Liver (tissue), 8 donors: ENCODE measurements at regions not wholly inside any gene's neighbourhood (a gene's known extent, or its start where the extent isn't known, plus 50 kb on each side); places are given as distances from the start of the nearest gene placed in this dataset.

Experiments used
- DNase-seq: peaks from one replicate; pipeline ENCODE4 v3.0.0-alpha.2; 2017; ENCODE audit warnings: low spot score
- H3K27ac ChIP-seq, 2 donors: one replicate each; pipeline ENCODE4 v1.7.0; 2013; ENCODE audit warnings: inconsistent platforms in 2 of 2, low read length in 2 of 2, control low read depth in 1 of 2, low read depth in 1 of 2, mild to moderate bottlenecking in 1 of 2
- H3K27me3 ChIP-seq, 4 donors: one replicate each; pipeline versions ENCODE4 v1.6.1 to v1.7.0; 2013; ENCODE audit warnings: low read length in 3 of 4, inconsistent platforms in 1 of 4, mild to moderate bottlenecking in 1 of 4, moderate library complexity in 1 of 4; ENCODE audit not compliant: control insufficient read depth in 4 of 4, insufficient read depth in 4 of 4
- H3K36me3 ChIP-seq, 4 donors: one replicate each; pipeline versions ENCODE4 v1.6.1 to v1.7.0; 2013; ENCODE audit warnings: low read length in 3 of 4, mild to moderate bottlenecking in 3 of 4, low read depth in 1 of 4, moderate library complexity in 1 of 4; ENCODE audit not compliant: control insufficient read depth in 4 of 4, insufficient read depth in 3 of 4
- H3K4me1 ChIP-seq, 4 donors: one replicate each; pipeline versions ENCODE4 v1.6.1 to v1.7.0; 2013; ENCODE audit warnings: low read length in 3 of 4, mild to moderate bottlenecking in 3 of 4, moderate library complexity in 1 of 4; ENCODE audit not compliant: control insufficient read depth in 4 of 4, insufficient read depth in 4 of 4
- H3K4me3 ChIP-seq, 3 donors: one replicate each; pipeline versions ENCODE4 v1.6.1 to v1.7.0; 2013; ENCODE audit warnings: low read length in 3 of 3, control low read depth in 1 of 3, low read depth in 1 of 3, mild to moderate bottlenecking in 1 of 3
- H3K9ac ChIP-seq, 2 donors: one replicate each; pipeline ENCODE4 v1.7.0; 2013; ENCODE audit warnings: low read length in 2 of 2, mild to moderate bottlenecking in 2 of 2, moderate library complexity in 2 of 2, control low read depth in 1 of 2, low read depth in 1 of 2
- H3K9me3 ChIP-seq, 4 donors: one replicate each; pipeline versions ENCODE4 v1.6.1 to v1.7.0; 2013; ENCODE audit warnings: low read length in 3 of 4; ENCODE audit not compliant: control insufficient read depth in 4 of 4
- ATF3 ChIP-seq: IDR thresholded peaks from 2 replicates; pipeline ENCODE4 v1.6.1; 2016; ENCODE audit warnings: antibody characterized with exemption
- CTCF ChIP-seq: fragments of 150-350 bp; IDR thresholded peaks from 2 replicates; pipeline ENCODE4 v1.5.1; 2017; ENCODE audit warnings: improper control_type of control experiment, low read depth, low read length; ENCODE audit not compliant: missing input control
- FOXA1 ChIP-seq: IDR thresholded peaks from 2 replicates; pipeline ENCODE4 v1.6.1; 2016; ENCODE audit warnings: antibody characterized with exemption
- FOXA2 ChIP-seq: IDR thresholded peaks from 2 replicates; pipeline ENCODE4 v1.6.1; 2016; ENCODE audit warnings: antibody characterized with exemption
- HNF4A ChIP-seq, 2 donors: conservative IDR thresholded peaks; 2 replicates each; pipeline ENCODE4 v1.6.1; 2016; ENCODE audit warnings: antibody characterized with exemption in 2 of 2, mild to moderate bottlenecking in 2 of 2
- HNF4G ChIP-seq: IDR thresholded peaks from 2 replicates; pipeline ENCODE4 v1.6.1; 2016; ENCODE audit warnings: antibody characterized with exemption
- MAX ChIP-seq: IDR thresholded peaks from 2 replicates; pipeline ENCODE4 v1.6.1; 2016; ENCODE audit warnings: antibody characterized with exemption
- NR2F2 ChIP-seq: IDR thresholded peaks from 2 replicates; pipeline ENCODE4 v1.6.1; 2016; ENCODE audit warnings: antibody characterized with exemption
- RAD21 ChIP-seq, 2 donors: IDR thresholded peaks; 2 replicates each; pipeline ENCODE4 v1.6.1; 2016; ENCODE audit warnings: antibody characterized with exemption in 2 of 2, mild to moderate bottlenecking in 2 of 2
- REST ChIP-seq: IDR thresholded peaks from 2 replicates; pipeline ENCODE4 v1.6.1; 2016; ENCODE audit warnings: antibody characterized with exemption, mild to moderate bottlenecking
- RXRA ChIP-seq, 2 donors: IDR thresholded peaks; 2 replicates each; pipeline ENCODE4 v1.6.1; 2017 to 2018; ENCODE audit warnings: antibody characterized with exemption in 2 of 2, mild to moderate bottlenecking in 1 of 2
- SP1 ChIP-seq: IDR thresholded peaks from 2 replicates; pipeline ENCODE4 v1.6.1; 2018; ENCODE audit warnings: antibody characterized with exemption, mild to moderate bottlenecking
- TAF1 ChIP-seq: conservative IDR thresholded peaks from 2 replicates; pipeline ENCODE4 v1.6.1; 2016; ENCODE audit warnings: antibody characterized with exemption, mild to moderate bottlenecking
- YY1 ChIP-seq: IDR thresholded peaks from 2 replicates; pipeline ENCODE4 v1.6.1; 2016; ENCODE audit warnings: antibody characterized with exemption, mild to moderate bottlenecking
- ZBTB33 ChIP-seq: IDR thresholded peaks from 2 replicates; pipeline ENCODE4 v1.6.1; 2016; ENCODE audit warnings: antibody characterized with exemption
- WGBS: extraction: QIAGEN DNeasy Blood & Tissue Kit; methylation state at CpG from one replicate; pipeline ENCODE4 v1.1.7; 2013; 5-methylcytosine and 5-hydroxymethylcytosine counted together
- donor health status: healthy.
- donor health status: healthy.
- donor health status: healthy.
- donor health status: healthy.
- donor health status: healthy.

GRCh38 chr10:23955456-23956225 lies 253.3 kb upstream of the KIAA1217 start (continued):
- TF ChIP-seq ZBTB33, result no peak
- no peak for TF ChIP-seq FOXA1
- no peak for TF ChIP-seq REST

GRCh38 chr10:23965123-23965522 lies 243.8 kb upstream of the KIAA1217 start:
- DNase-seq, result no peak
- Histone ChIP-seq H3K9ac (no peak overlapping the region), H3K27ac (no peak overlapping the region), H3K9me3 (no peaks in the 10 kb centered on the region), H3K4me1 (no peaks in the 10 kb centered on the region), H3K4me3 (no peak overlapping the region), H3K36me3 (no peaks in the 10 kb centered on the region), H3K27me3 (no peaks in the 10 kb centered on the region)
- WGBS, result 74% methylated on average over 5 of the region's 5 CpGs
- no peak for TF ChIP-seq FOXA2
- no peak for TF ChIP-seq SP1
- no peak for TF ChIP-seq ATF3
- TF ChIP-seq REST, result no peak
- no peak for TF ChIP-seq NR2F2

- Histone ChIP-seq H3K4me1 (no peaks in the 10 kb centered on the region), H3K9ac (no peak overlapping the region), H3K4me3 (no peak overlapping the region), H3K27ac (no peak overlapping the region), H3K27me3 (no peaks in the 10 kb centered on the region), H3K36me3 (no peaks in the 10 kb centered on the region), H3K9me3 (no peaks in the 10 kb centered on the region)
- WGBS, result 82% methylated on average over 1 of the region's 1 CpG
- DNase-seq, result no peak
- TF ChIP-seq RXRA (IDR thresholded peaks at IDR 0.05), result no peak
- TF ChIP-seq SP1, result no peak
- no peak for TF ChIP-seq CTCF
- no peak for TF ChIP-seq ATF3
- TF ChIP-seq YY1, result no peak
- TF ChIP-seq MAX, result no peak
- TF ChIP-seq FOXA2, result no peak
- no peak for TF ChIP-seq FOXA1
- TF ChIP-seq ZBTB33, result no peak
- TF ChIP-seq NR2F2, result no peak
- no peak for TF ChIP-seq RAD21 (IDR thresholded peaks at IDR 0.05)
- no peak for TF ChIP-seq HNF4A (conservative IDR thresholded peaks at IDR 0.05)
- no peak for TF ChIP-seq HNF4G
- TF ChIP-seq TAF1, result no peak
These were observed 243.1 kb upstream of the KIAA1217 start for GRCh38 chr10:23965880-23966279.
